ENCODE measurements at regions not wholly inside any gene's neighbourhood (a gene's known extent, or its start where the extent isn't known, plus 50 kb on each side); places are given as distances from the start of the nearest gene placed in this dataset.

- no peak for DNase-seq
Observed at GRCh38 chr13:76163761-76164160, 527.6 kb downstream of the LMO7 start.

GRCh38 chr13:76160961-76161925 lies 525.1 kb downstream of the LMO7 start:
- DNase-seq, result no peak

DNA sequence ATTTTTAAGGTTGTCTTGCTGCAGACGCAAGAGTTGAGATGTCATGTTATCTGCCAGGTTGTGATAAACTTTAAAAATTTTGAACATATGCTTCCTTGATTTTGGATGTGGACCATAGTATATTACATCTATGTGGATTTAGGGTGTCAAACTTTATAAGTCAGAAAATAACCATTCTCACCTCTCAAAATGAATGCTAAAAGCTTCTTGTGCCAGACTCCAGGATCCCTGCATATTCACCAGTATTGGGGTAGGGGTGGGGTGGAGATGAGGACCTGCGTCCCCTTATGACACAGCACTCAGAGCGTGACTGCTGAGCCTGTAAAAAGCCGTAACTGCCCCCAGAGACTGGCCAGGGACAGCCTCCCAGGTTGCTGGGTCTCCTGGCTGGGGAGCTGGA lies 524.4 kb downstream of the LMO7 start:
- no peak for DNase-seq

DNA sequence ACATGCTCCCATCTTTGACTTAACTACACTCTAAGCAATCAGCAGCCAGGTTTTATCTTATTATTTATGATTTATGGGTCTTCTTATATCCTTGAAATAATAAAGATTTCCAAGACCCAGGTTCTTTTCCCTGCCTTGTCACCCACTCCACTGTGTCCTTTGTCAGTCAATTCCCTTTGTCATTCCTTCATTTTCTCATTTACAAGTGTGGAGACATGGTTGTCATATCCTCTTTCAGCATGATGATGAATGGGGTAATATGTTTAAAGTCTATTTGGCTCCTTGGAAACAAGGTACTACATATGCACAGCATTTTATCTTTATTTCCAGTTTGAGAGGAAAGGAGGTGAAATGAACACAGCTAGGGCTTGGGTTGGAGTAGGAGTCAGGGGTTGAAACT lies 521.8 kb downstream of the LMO7 start:
- DNase-seq, result peak in 1 of 3 experiments; percentile 20

GRCh38 chr13:76153239-76153638 lies 517.1 kb downstream of the LMO7 start:
- no peak for DNase-seq

GRCh38 chr13:76148926-76149325 lies 512.8 kb downstream of the LMO7 start:
- DNase-seq, result peak in 2 of 3 experiments; percentile 59 to 76

DNA sequence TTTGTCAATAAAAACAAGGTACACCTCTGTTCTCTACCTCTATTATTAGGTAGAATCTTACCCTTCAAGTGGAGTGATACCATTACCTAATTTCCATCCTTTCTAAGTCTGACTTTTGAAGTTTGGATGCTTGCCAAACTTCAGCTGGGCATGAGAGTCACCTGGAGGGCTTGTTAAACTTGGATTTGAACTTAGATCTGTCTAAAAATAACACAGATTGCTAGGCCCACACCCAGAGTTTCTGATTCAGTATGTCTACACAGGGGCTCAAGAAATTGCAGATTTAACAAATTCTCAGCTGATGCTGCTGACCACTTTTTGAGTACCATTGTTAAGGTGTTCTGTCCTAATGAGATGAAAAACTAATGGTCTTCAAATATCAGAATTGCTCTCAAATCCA lies 512.2 kb downstream of the LMO7 start:
- DNase-seq, result peak in 2 of 3 experiments; percentile 66 to 89

- DNase-seq, result peak in 1 of 3 experiments; percentile 21
Observed at GRCh38 chr13:76132532-76132931, 496.4 kb downstream of the LMO7 start.

DNA sequence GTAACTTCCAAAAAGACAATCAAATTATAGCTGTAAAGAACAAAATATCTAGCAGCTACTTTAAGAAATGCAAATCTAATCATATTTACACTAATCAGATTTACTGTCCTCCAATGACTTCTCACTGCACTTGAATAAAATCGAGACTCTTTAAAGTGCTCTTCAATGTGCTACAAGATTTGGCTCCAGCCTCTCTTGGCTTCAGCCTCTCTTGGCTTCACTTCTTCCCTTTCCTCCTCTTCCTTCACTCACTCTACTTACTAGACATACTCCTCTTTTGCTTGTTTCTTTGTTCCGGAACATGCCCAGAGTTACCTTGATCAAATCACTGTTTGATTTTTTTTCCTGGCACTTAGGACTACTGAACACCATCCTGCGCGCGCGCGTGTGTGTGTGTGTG lies 495.4 kb downstream of the LMO7 start:
- DNase-seq, result no peak

DNA sequence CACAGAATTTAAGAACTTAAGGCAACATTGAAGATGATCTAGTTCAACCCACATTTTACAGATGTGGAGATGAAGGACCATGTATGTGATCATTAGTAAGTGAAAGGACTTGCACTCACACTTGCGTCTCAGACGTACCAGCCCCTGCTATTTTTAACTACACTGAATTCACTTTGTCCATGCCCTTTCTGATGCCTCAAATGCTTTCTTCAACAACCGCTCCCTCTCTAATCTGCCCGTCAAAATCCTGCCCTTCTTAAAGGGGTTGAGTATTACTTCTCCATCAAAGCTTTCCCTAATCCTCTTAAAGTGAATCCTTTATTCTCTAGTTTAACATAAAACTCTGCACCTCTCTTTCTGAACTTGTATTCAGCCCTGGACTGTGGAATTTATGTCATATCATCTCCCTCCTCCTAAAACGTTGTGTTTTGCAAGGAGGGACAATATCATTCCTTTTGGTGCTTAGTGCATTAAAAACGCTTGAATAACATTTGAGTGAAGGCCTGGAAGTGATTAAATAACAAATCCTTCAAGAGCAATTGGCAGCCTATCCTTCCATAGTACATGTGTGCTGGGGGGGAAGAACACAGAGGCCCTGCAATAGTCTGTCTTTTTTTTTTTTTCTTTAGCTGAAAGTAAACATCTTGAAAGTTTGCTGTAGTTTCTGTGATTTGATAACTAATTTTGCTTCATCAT lies 493.3 kb downstream of the LMO7 start:
- no peak for DNase-seq

DNA sequence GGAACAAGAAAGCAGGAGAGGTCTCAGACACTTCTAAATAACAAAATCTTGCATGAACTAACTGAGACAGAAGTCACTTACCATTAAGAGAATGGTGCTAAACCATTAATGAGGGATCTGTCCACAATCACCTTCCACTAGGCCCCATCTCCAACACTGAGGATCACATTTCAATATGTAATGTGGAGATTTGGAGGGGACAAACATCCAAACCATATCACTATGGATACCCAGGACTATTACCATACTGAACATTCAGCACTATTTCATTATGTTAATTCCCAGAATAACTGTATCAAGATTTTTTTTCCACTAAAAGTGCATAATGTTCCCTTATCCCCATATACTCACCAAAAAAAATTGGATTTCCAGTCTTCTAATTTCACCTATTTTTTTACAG lies 491.8 kb downstream of the LMO7 start:
- DNase-seq, result no peak

DNA sequence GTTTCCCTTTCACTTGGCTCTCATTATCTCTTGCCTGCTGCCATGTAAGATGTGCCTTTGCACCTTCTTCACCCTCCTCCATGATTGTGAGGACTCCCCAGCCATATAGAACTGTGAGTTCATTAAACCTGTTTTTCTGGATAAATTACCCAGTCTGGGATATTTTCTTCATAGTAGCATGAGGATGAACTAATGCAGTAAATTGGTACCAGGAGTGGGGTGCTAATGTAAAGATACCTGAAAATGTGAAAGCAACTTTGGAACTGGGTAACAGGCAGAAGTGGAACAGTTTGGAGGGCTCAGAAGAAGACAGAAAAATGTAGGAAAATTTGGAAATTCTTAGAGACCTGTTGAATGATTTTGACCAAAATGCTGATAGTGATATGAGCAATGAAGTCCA lies 487.4 kb downstream of the LMO7 start:
- no peak for DNase-seq

- no peak for DNase-seq
Observed at GRCh38 chr13:76116751-76117360, 480.7 kb downstream of the LMO7 start.

DNA sequence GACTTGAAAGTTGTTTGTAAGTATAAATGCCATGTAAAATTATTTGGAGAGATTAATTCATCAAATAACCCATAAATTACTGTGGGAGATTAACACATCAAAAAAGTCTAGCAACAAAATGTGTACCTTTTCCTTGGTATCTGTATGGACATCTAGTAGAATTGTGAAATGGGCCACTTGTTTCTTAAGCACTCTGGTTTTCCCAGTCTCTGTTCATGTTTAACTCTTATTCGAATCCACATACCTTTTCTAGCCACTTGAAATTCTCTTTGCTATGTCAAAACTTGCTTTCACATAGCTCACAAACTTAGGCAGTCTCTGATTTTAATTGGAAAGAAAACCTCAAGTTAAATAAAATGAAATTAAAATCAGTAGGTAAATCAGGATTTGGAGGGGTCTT lies 470.6 kb downstream of the LMO7 start:
- DNase-seq, result no peak

DNA sequence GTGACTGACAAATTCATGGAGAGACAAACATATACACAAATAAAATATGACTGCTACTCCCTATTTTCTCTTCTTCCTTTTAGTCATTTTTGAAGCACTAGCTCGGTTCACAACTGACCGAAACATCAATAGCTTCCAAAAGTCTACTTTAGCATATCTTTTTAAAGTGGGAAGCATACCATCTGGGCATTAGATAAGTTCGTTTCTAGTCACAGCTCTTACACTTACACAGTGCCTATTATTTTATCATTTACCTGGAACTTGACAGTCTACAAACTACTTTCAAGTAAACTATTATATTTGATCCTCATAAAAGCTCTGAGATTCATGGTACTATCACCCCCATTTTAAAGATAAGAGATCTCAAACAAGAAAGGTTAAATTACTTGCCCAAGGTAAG lies 458.5 kb downstream of the LMO7 start:
- no peak for DNase-seq

- DNase-seq, result no peak
Observed at GRCh38 chr13:76091076-76091475, 454.9 kb downstream of the LMO7 start.

DNA sequence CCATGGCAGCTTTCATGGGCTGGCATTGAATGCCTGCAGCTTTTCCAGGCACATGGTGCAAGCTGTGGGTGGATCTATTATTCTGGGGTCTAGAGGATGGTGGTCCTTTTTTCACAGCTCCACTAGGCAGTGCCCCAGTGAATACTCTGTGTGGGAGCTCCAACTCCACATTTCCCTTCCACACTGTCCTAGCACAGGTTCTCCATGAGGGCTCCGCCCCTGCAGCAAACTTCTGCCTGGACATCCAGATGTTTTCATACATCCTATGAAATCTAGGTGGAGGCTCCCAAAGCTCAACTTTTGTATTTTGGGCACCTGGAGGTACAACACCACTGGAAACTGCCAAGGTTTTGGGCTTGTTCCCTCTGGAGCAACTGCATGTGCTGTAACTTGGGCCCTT lies 450.6 kb downstream of the LMO7 start:
- peak in 1 of 3 experiments; percentile 10 for DNase-seq

DNA sequence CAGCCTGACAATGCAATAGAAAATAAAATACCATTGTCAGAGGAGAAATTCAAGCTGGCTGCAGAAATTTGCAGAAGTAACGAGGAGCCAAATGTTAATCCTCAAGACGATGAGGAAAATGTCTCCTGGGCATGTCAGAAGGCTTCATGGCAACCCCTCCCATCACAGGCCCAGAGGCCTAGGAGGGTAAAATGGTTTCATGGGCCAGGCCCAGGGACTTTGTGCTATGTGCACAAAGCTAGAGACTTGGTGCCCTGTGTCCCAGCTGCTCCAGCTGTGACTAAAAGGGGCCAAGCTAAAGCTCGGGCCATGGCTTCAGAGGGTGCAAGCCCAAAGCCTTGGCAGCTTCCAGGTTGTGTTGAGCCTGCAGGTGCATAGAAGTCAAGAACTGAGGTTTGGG lies 431.7 kb downstream of the LMO7 start:
- no peak for DNase-seq

DNA sequence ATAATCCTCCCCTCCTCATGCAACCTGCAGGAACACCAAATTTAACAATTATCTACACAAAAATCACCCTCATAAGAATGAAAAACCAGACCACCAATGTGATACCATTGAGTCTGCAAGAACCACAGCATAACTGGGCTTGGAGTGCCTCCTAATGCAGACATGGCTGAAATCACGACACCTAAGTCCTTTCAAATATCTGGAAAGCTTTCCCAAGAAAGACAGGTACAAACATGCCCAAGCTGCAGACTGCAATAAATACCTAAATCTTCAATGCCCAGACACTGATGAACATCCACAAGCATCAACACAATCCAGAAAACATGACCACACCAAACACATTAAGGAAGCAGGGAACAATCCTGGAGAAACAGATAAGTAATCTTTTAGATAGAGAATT lies 417.1 kb downstream of the LMO7 start:
- no peak for DNase-seq

- DNase-seq, result no peak
Observed at GRCh38 chr13:76049376-76049746, 413.2 kb downstream of the LMO7 start.

GRCh38 chr13:76048675-76049375 lies 412.7 kb downstream of the LMO7 start:
- peak in 2 of 3 experiments; percentile 35 to 80 for DNase-seq

DNA sequence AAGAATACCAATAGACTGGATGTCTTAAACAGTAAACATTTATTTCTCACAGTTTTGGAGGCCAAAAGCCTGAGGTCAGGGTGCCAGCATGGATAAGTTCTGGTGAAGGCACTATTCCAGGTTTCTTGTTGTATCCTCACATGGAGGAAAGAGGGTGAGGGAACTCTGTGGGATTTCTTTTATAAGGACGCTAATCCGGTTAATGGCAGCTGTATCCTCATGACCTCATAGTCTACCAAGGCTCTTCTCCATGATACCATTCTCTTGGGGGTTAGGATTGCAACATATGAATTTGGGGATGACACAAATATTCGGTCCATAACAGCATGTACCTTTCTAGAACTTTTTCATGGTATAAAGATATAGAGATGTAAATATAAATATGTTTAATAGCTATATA lies 412.0 kb downstream of the LMO7 start:
- no peak for DNase-seq

GRCh38 chr13:76043874-76044273 lies 407.7 kb downstream of the LMO7 start:
- peak in 1 of 3 experiments; percentile 46 for DNase-seq

All from NCI-H1417 (cell line).